Liver (tissue), 8 donors: ENCODE measurements at regions not wholly inside any gene's neighbourhood (a gene's known extent, or its start where the extent isn't known, plus 50 kb on each side); places are given as distances from the start of the nearest gene placed in this dataset.

ENCODE experiments used
- DNase-seq: peaks from one replicate; pipeline ENCODE4 v3.0.0-alpha.2; 2017; ENCODE audit warnings: low spot score
- H3K27ac ChIP-seq, 2 donors: one replicate each; pipeline ENCODE4 v1.7.0; 2013; ENCODE audit warnings: inconsistent platforms in 2 of 2, low read length in 2 of 2, control low read depth in 1 of 2, low read depth in 1 of 2, mild to moderate bottlenecking in 1 of 2
- H3K27me3 ChIP-seq, 4 donors: one replicate each; pipeline versions ENCODE4 v1.6.1 to v1.7.0; 2013; ENCODE audit warnings: low read length in 3 of 4, inconsistent platforms in 1 of 4, mild to moderate bottlenecking in 1 of 4, moderate library complexity in 1 of 4; ENCODE audit not compliant: control insufficient read depth in 4 of 4, insufficient read depth in 4 of 4
- H3K36me3 ChIP-seq, 4 donors: one replicate each; pipeline versions ENCODE4 v1.6.1 to v1.7.0; 2013; ENCODE audit warnings: low read length in 3 of 4, mild to moderate bottlenecking in 3 of 4, low read depth in 1 of 4, moderate library complexity in 1 of 4; ENCODE audit not compliant: control insufficient read depth in 4 of 4, insufficient read depth in 3 of 4
- H3K4me1 ChIP-seq, 4 donors: one replicate each; pipeline versions ENCODE4 v1.6.1 to v1.7.0; 2013; ENCODE audit warnings: low read length in 3 of 4, mild to moderate bottlenecking in 3 of 4, moderate library complexity in 1 of 4; ENCODE audit not compliant: control insufficient read depth in 4 of 4, insufficient read depth in 4 of 4
- H3K4me3 ChIP-seq, 3 donors: one replicate each; pipeline versions ENCODE4 v1.6.1 to v1.7.0; 2013; ENCODE audit warnings: low read length in 3 of 3, control low read depth in 1 of 3, low read depth in 1 of 3, mild to moderate bottlenecking in 1 of 3
- H3K9ac ChIP-seq, 2 donors: one replicate each; pipeline ENCODE4 v1.7.0; 2013; ENCODE audit warnings: low read length in 2 of 2, mild to moderate bottlenecking in 2 of 2, moderate library complexity in 2 of 2, control low read depth in 1 of 2, low read depth in 1 of 2
- H3K9me3 ChIP-seq, 4 donors: one replicate each; pipeline versions ENCODE4 v1.6.1 to v1.7.0; 2013; ENCODE audit warnings: low read length in 3 of 4; ENCODE audit not compliant: control insufficient read depth in 4 of 4
- ATF3 ChIP-seq: IDR thresholded peaks from 2 replicates; pipeline ENCODE4 v1.6.1; 2016; ENCODE audit warnings: antibody characterized with exemption
- EGR1 ChIP-seq, 2 donors: IDR thresholded peaks; 2 replicates each; pipeline ENCODE4 v1.6.1; 2016 to 2018; ENCODE audit warnings: antibody characterized with exemption in 2 of 2, low read depth in 2 of 2
- FOXA1 ChIP-seq: IDR thresholded peaks from 2 replicates; pipeline ENCODE4 v1.6.1; 2016; ENCODE audit warnings: antibody characterized with exemption
- FOXA2 ChIP-seq: IDR thresholded peaks from 2 replicates; pipeline ENCODE4 v1.6.1; 2016; ENCODE audit warnings: antibody characterized with exemption
- GABPA ChIP-seq, 2 donors: IDR thresholded peaks in 1 of 2; conservative IDR thresholded peaks in 1 of 2; 2 replicates each; pipeline ENCODE4 v1.6.1; 2016; ENCODE audit warnings: antibody characterized with exemption in 2 of 2, mild to moderate bottlenecking in 1 of 2, moderate library complexity in 1 of 2
- HNF4A ChIP-seq, 2 donors: conservative IDR thresholded peaks; 2 replicates each; pipeline ENCODE4 v1.6.1; 2016; ENCODE audit warnings: antibody characterized with exemption in 2 of 2, mild to moderate bottlenecking in 2 of 2
- HNF4G ChIP-seq: IDR thresholded peaks from 2 replicates; pipeline ENCODE4 v1.6.1; 2016; ENCODE audit warnings: antibody characterized with exemption
- JUND ChIP-seq, 2 donors: IDR thresholded peaks; 2 replicates each; pipeline ENCODE4 v1.6.1; 2016; ENCODE audit warnings: antibody characterized with exemption in 2 of 2
- NR2F2 ChIP-seq: IDR thresholded peaks from 2 replicates; pipeline ENCODE4 v1.6.1; 2016; ENCODE audit warnings: antibody characterized with exemption
- RAD21 ChIP-seq, 2 donors: IDR thresholded peaks; 2 replicates each; pipeline ENCODE4 v1.6.1; 2016; ENCODE audit warnings: antibody characterized with exemption in 2 of 2, mild to moderate bottlenecking in 2 of 2
- REST ChIP-seq: IDR thresholded peaks from 2 replicates; pipeline ENCODE4 v1.6.1; 2016; ENCODE audit warnings: antibody characterized with exemption, mild to moderate bottlenecking
- RXRA ChIP-seq, 2 donors: IDR thresholded peaks; 2 replicates each; pipeline ENCODE4 v1.6.1; 2017 to 2018; ENCODE audit warnings: antibody characterized with exemption in 2 of 2, mild to moderate bottlenecking in 1 of 2
- SP1 ChIP-seq: IDR thresholded peaks from 2 replicates; pipeline ENCODE4 v1.6.1; 2018; ENCODE audit warnings: antibody characterized with exemption, mild to moderate bottlenecking
- TAF1 ChIP-seq: conservative IDR thresholded peaks from 2 replicates; pipeline ENCODE4 v1.6.1; 2016; ENCODE audit warnings: antibody characterized with exemption, mild to moderate bottlenecking
- YY1 ChIP-seq: IDR thresholded peaks from 2 replicates; pipeline ENCODE4 v1.6.1; 2016; ENCODE audit warnings: antibody characterized with exemption, mild to moderate bottlenecking
- WGBS: extraction: QIAGEN DNeasy Blood & Tissue Kit; methylation state at CpG from one replicate; pipeline ENCODE4 v1.1.7; 2013; 5-methylcytosine and 5-hydroxymethylcytosine counted together
- TF ChIP-seq, protein P1 (sequence below): IDR thresholded peaks from 2 replicates; pipeline ENCODE4 v1.6.1; 2016; ENCODE audit warnings: antibody characterized with exemption
- TF ChIP-seq, protein P2 (sequence below): fragments of 150-350 bp; IDR thresholded peaks from 2 replicates; pipeline ENCODE4 v1.5.1; 2017; ENCODE audit warnings: improper control_type of control experiment, low read depth, low read length; ENCODE audit not compliant: missing input control
- TF ChIP-seq, protein P3 (sequence below): IDR thresholded peaks from 2 replicates; pipeline ENCODE4 v1.6.1; 2016; ENCODE audit warnings: antibody characterized with exemption
- donor health status: healthy.
- donor health status: healthy.
- donor health status: healthy.
- donor health status: healthy.
- donor health status: healthy.

- no peak overlapping the region for H3K4me3 ChIP-seq
Observed at GRCh38 chr16:17798716-17799115, 328.0 kb upstream of the XYLT1 start.

More at GRCh38 chr16:17798716-17799115, 328.0 kb upstream of the XYLT1 start:
- 73% methylated on average over 3 of the region's 3 CpGs for WGBS
- H3K27me3 ChIP-seq: no peaks in the 10 kb centered on the region
- H3K4me1 ChIP-seq: no peaks in the 10 kb centered on the region
- H3K9me3 ChIP-seq: no peaks in the 10 kb centered on the region
- no peak for DNase-seq
- H3K36me3 ChIP-seq: no peaks in the 10 kb centered on the region
- no peak overlapping the region for H3K27ac ChIP-seq
- no peak overlapping the region for H3K9ac ChIP-seq
- TF ChIP-seq JUND (IDR thresholded peaks at IDR 0.05) (no peak), FOXA2 (no peak), YY1 (no peak), TAF1 (no peak), FOXA1 (no peak), SP1 (no peak), RAD21 (IDR thresholded peaks at IDR 0.05) (no peak), EGR1 (IDR thresholded peaks at IDR 0.05; ENCODE audit: low read depth in 2 of 2) (no peak), NR2F2 (no peak), ATF3 (no peak), GABPA (IDR thresholded peaks at IDR 0.05 in 1 of 2, conservative IDR thresholded peaks at IDR 0.05 in 1 of 2) (no peak), RXRA (IDR thresholded peaks at IDR 0.05) (no peak), HNF4G (no peak), REST (no peak), HNF4A (conservative IDR thresholded peaks at IDR 0.05) (no peak)
- TF ChIP-seq, protein P1, sequence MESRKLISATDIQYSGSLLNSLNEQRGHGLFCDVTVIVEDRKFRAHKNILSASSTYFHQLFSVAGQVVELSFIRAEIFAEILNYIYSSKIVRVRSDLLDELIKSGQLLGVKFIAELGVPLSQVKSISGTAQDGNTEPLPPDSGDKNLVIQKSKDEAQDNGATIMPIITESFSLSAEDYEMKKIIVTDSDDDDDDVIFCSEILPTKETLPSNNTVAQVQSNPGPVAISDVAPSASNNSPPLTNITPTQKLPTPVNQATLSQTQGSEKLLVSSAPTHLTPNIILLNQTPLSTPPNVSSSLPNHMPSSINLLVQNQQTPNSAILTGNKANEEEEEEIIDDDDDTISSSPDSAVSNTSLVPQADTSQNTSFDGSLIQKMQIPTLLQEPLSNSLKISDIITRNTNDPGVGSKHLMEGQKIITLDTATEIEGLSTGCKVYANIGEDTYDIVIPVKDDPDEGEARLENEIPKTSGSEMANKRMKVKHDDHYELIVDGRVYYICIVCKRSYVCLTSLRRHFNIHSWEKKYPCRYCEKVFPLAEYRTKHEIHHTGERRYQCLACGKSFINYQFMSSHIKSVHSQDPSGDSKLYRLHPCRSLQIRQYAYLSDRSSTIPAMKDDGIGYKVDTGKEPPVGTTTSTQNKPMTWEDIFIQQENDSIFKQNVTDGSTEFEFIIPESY: no peak
- TF ChIP-seq, protein P2, sequence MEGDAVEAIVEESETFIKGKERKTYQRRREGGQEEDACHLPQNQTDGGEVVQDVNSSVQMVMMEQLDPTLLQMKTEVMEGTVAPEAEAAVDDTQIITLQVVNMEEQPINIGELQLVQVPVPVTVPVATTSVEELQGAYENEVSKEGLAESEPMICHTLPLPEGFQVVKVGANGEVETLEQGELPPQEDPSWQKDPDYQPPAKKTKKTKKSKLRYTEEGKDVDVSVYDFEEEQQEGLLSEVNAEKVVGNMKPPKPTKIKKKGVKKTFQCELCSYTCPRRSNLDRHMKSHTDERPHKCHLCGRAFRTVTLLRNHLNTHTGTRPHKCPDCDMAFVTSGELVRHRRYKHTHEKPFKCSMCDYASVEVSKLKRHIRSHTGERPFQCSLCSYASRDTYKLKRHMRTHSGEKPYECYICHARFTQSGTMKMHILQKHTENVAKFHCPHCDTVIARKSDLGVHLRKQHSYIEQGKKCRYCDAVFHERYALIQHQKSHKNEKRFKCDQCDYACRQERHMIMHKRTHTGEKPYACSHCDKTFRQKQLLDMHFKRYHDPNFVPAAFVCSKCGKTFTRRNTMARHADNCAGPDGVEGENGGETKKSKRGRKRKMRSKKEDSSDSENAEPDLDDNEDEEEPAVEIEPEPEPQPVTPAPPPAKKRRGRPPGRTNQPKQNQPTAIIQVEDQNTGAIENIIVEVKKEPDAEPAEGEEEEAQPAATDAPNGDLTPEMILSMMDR: no peak
- TF ChIP-seq, protein P3, sequence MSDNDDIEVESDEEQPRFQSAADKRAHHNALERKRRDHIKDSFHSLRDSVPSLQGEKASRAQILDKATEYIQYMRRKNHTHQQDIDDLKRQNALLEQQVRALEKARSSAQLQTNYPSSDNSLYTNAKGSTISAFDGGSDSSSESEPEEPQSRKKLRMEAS: no peak
